Suprapubic skin (tissue), 3 donors: ENCODE measurements at regions not wholly inside any gene's neighbourhood (a gene's known extent, or its start where the extent isn't known, plus 50 kb on each side); places are given as distances from the start of the nearest gene placed in this dataset.

Experiments used
- CTCF ChIP-seq, 2 donors: fragments of 200-600 bp in 1 of 2; fragments of 450-650 bp in 1 of 2; sonication (generic) in 1 of 2; IDR thresholded peaks; one replicate each; pipeline ENCODE4 v1.5.1; 2016 to 2019; ENCODE audit warnings: antibody characterized with exemption in 2 of 2, mild to moderate bottlenecking in 1 of 2, moderate library complexity in 1 of 2
- POLR2A ChIP-seq, 2 donors: fragments of 450-650 bp; IDR thresholded peaks; one replicate each; pipeline ENCODE4 v1.6.1; 2017; ENCODE audit warnings: antibody characterized with exemption in 2 of 2, mild to moderate bottlenecking in 2 of 2, moderate library complexity in 2 of 2

GRCh38 chr9:17064558-17064957 is 70.3 kb upstream of the CNTLN start:
- TF ChIP-seq CTCF (IDR thresholded peaks at IDR 0.05) (no peak), POLR2A (IDR thresholded peaks at IDR 0.05) (no peak)
